T follicular helper cell (primary cell): ENCODE measurements at regions not wholly inside any gene's neighbourhood (a gene's known extent, or its start where the extent isn't known, plus 50 kb on each side); places are given as distances from the start of the nearest gene placed in this dataset.
"Not testable (repeated sequence)": the region's sequence is repeated elsewhere in the genome, so short reads cannot be mapped to it uniquely, and the experiment has no call there.

Experiments used
- DNase-seq: peaks from one replicate; pipeline ENCODE4 v3.0.0-alpha.2; 2020; ENCODE audit warnings: low read depth

GRCh38 chr1:213585402-213585801 is 402.4 kb upstream of the PROX1 start:
- no peak for DNase-seq

- DNase-seq, result no peak
Observed at GRCh38 chr1:213585959-213586586, 401.7 kb upstream of the PROX1 start.

- DNase-seq, result no peak
Observed at GRCh38 chr1:213586587-213586972, 401.2 kb upstream of the PROX1 start.

- DNase-seq, result no peak
Observed at GRCh38 chr1:213596729-213597128, 391.0 kb upstream of the PROX1 start.

- no peak for DNase-seq
Observed at GRCh38 chr1:213598263-213598662, 389.5 kb upstream of the PROX1 start.

- no peak for DNase-seq
Observed at GRCh38 chr1:213600879-213601278, 386.9 kb upstream of the PROX1 start.

- not testable (repeated sequence) for DNase-seq
Observed at GRCh38 chr1:213601705-213602104, 386.1 kb upstream of the PROX1 start.

GRCh38 chr1:213602796-213603486 is 384.8 kb upstream of the PROX1 start:
- DNase-seq, result no peak

GRCh38 chr1:213604477-213604876 is 383.3 kb upstream of the PROX1 start:
- DNase-seq, result no peak

- DNase-seq, result no peak
Observed at GRCh38 chr1:213605732-213606131, 382.0 kb upstream of the PROX1 start.

GRCh38 chr1:213606252-213606820 is 381.4 kb upstream of the PROX1 start:
- DNase-seq, result no peak

- no peak for DNase-seq
Observed at GRCh38 chr1:213613549-213613948, 374.2 kb upstream of the PROX1 start.

GRCh38 chr1:213615226-213615916 is 372.4 kb upstream of the PROX1 start:
- no peak for DNase-seq

- no peak for DNase-seq
Observed at GRCh38 chr1:213617133-213617532, 370.6 kb upstream of the PROX1 start.

GRCh38 chr1:213618094-213618493 is 369.7 kb upstream of the PROX1 start:
- DNase-seq, result no peak

GRCh38 chr1:213619026-213619425 is 368.7 kb upstream of the PROX1 start:
- DNase-seq, result no peak

GRCh38 chr1:213621077-213621476 is 366.7 kb upstream of the PROX1 start:
- DNase-seq, result no peak

- no peak for DNase-seq
Observed at GRCh38 chr1:213622365-213623063, 365.3 kb upstream of the PROX1 start.

GRCh38 chr1:213623064-213623581 is 364.6 kb upstream of the PROX1 start:
- DNase-seq, result no peak

GRCh38 chr1:213623862-213624261 is 363.9 kb upstream of the PROX1 start:
- DNase-seq, result no peak

- not testable (repeated sequence) for DNase-seq
Observed at GRCh38 chr1:213636778-213637177, 351.0 kb upstream of the PROX1 start.

GRCh38 chr1:213641312-213641711 is 346.5 kb upstream of the PROX1 start:
- no peak for DNase-seq
